Fibroblast of pulmonary artery (primary cell): ENCODE measurements at regions not wholly inside any gene's neighbourhood (a gene's known extent, or its start where the extent isn't known, plus 50 kb on each side); places are given as distances from the start of the nearest gene placed in this dataset.
A peak's percentile ranks its signal among the peaks of the same experiment; 100 is the strongest.

Source experiments
- DNase-seq: peaks from one replicate; pipeline ENCODE4 v3.0.0-alpha.2; 2010; ENCODE audit warnings: low read depth
- H3K4me3 ChIP-seq: replicated peaks from 2 replicates; pipeline ENCODE4 v1.5.1; 2011; ENCODE audit warnings: low read depth, mild to moderate bottlenecking, control low read depth, low read length, moderate library complexity
- TF ChIP-seq, protein P1 (sequence below): IDR thresholded peaks from 2 replicates; pipeline ENCODE4 v1.5.1; 2011; ENCODE audit warnings: mild to moderate bottlenecking, control low read depth, low read length, inconsistent platforms; ENCODE audit errors: missing control alignments

DNA sequence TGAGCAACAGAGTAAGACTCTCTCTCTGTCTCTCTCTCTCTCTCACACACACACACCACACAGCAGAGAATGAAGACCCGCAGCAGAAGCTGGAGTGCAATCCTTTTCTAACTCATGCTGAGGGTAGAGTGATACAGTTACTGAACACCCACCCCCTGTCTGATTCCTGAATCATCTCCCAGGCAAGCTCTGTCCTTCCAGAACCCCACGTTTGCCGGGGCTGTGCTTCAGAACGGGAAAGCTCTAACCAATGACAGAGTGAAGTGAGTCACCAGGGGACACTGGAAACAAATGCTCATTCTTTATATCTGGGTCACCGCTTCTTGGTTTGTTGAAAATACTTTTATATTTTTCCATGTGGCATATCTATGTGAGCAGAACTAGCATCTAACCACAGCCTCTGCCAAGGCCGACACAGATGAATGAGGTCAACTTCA, 553.7 kb upstream of the AMELY start:
- DNase-seq = peak; percentile 83
- TF ChIP-seq, protein P1, sequence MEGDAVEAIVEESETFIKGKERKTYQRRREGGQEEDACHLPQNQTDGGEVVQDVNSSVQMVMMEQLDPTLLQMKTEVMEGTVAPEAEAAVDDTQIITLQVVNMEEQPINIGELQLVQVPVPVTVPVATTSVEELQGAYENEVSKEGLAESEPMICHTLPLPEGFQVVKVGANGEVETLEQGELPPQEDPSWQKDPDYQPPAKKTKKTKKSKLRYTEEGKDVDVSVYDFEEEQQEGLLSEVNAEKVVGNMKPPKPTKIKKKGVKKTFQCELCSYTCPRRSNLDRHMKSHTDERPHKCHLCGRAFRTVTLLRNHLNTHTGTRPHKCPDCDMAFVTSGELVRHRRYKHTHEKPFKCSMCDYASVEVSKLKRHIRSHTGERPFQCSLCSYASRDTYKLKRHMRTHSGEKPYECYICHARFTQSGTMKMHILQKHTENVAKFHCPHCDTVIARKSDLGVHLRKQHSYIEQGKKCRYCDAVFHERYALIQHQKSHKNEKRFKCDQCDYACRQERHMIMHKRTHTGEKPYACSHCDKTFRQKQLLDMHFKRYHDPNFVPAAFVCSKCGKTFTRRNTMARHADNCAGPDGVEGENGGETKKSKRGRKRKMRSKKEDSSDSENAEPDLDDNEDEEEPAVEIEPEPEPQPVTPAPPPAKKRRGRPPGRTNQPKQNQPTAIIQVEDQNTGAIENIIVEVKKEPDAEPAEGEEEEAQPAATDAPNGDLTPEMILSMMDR = no peak
- no peak overlapping the region for H3K4me3 ChIP-seq

DNA sequence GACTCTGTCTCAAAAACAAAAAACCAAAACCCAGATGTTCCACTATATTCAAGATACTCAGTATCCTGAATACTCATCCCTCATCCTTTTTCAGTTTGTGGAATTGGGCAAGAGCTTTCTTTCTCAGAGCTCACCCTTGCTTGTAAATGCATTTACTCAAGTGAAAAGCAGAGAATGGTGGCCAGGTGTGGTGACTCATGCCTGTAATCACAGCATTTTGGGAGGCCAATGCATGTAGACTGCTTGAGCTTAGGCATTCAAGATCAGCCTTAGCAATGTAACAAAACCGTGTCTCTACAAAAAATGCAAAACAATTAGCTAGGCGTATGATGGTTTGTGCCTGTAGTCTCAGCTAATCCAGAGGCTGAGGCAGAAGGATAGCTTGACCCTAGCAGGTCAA, 553.2 kb upstream of the AMELY start:
- no peak overlapping the region for H3K4me3 ChIP-seq
- TF ChIP-seq, protein P1 = no peak
- peak; percentile 50 for DNase-seq

DNA sequence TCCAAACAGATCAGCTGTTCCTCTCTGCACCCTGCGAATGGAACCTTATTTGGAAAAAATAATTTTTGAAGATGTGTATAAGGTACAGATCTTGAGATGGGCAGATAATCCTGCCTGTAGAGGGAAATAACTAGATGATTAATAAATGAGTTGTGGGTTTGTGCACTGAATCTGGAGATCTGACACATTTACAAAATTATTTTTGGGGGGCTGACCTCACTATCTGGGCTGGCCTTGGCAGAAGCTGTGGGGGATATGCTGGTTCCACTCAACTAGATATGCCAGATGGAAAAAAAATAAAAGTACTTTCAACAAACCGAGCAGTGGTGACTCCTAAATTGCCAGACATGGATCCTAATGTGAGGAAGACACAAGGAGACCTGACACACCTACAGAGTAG, 552.2 kb upstream of the AMELY start:
- TF ChIP-seq, protein P1 = no peak

DNA sequence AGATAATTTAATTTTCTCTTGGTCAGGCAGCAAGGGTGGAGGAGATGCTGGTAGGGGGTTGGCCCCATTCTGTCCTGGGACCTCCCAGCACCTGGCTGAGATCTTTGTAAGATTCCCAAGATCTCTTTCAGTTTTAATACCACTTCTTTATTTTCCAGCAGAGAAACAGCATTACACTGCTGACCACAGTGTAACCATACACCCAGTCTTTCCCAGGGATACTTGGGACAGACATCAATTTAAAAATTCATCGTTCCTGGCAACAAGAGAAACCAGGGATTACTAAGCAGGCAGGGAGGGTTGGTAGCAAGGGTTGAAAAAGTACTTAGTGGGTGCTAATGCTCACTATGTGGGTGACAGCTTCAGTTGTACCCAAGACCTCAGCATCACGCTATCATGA, 551.6 kb upstream of the AMELY start:
- TF ChIP-seq, protein P1 = no peak
- no peak for DNase-seq

More for the DNA sequence above, 552.2 kb upstream of the AMELY start:
- no peak overlapping the region for H3K4me3 ChIP-seq
- no peak for DNase-seq

DNA sequence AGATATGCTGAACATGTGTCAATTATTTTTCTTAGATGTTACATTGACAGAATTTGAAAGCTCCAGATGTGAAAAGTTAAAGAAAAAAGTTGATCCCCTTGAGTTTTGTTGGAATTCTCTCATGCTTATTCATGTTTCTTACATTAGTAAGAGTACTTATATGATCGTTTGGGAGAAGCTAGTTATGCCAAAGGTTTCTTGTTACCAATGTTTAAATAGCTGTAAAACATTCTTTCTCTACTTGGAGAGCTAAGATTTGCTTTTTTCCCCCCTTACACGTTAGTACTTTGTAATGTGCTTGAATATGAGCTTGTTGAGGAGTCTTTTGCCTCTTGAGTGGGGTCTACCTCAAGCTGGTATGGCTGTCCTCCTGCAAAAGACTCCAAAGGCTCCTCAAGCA, 551.1 kb upstream of the AMELY start:
- no peak for DNase-seq
- TF ChIP-seq, protein P1 = no peak
- H3K4me3 ChIP-seq = no peak overlapping the region

More for the DNA sequence above, 551.6 kb upstream of the AMELY start:
- no peak overlapping the region for H3K4me3 ChIP-seq

DNA sequence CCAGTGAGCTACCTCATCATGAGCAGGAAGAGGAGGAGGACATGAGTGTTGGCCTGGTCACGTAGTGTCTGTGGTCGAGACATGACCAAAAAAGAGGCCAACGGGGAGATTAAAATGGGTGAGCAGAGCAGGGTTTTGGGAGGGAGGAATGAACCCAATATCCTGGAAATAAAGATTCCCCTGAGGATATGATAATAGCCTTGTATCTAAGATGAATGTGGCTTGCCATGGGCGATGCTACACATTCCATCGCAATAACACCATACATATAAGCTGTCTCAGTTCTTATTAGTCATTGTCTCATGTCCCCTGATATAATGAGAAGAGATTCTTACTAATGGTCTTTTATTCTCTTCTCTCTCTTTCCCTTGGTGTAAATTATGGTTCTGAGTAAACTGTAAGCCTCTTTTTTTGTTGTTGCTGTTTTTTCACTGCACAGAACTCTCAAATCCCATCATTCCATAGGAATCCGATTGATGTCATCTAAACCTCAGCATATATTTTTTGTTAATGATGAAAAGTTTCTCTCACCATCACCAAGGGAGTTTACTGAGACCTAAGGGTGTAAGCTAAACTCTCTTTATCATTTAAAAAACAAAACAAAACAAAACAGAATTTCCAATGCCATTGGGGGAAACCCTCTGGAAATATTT, 550.4 kb upstream of the AMELY start:
- TF ChIP-seq, protein P1 = no peak
- peak; percentile 60 for DNase-seq
- no peak overlapping the region for H3K4me3 ChIP-seq

DNA sequence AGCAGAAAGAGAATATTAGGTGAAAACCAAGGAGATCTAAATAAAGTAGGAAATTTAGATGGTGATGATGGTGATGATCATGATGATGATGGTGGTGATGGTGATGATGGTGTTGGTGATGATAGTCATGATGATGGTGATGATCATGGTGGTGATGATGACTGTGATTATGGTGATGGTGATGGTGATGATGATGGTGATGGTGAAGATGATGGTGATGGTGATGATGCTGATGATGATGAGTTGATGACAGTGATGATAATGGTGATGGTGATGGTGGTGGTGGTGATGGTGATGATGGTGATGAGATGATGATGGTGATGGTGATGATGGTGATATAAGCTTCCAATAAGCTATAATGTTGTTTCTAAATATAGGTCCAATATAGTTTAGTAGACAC, 548.2 kb upstream of the AMELY start:
- TF ChIP-seq, protein P1 = no peak
- no peak for DNase-seq
- no peak overlapping the region for H3K4me3 ChIP-seq
